HEK293T (cell line): ENCODE measurements at regions not wholly inside any gene's neighbourhood (a gene's known extent, or its start where the extent isn't known, plus 50 kb on each side); places are given as distances from the start of the nearest gene placed in this dataset.

Source experiments
- ARNT ChIP-seq: fragments of 450-650 bp; IDR thresholded peaks from 2 replicates; pipeline ENCODE4 v1.6.1; 2017; ENCODE audit warnings: mild to moderate bottlenecking
- BHLHE40 ChIP-seq: fragments of 450-650 bp; IDR thresholded peaks from 2 replicates; pipeline ENCODE4 v1.6.1; 2016; ENCODE audit warnings: mild to moderate bottlenecking, moderate library complexity, borderline replicate concordance
- CTBP1 ChIP-seq: fragments of 450-650 bp; IDR thresholded peaks from 2 replicates; pipeline ENCODE4 v1.6.1; 2016; ENCODE audit warnings: borderline replicate concordance
- ELF4 ChIP-seq: fragments of 450-650 bp; IDR thresholded peaks from 2 replicates; pipeline ENCODE4 v1.6.1; 2017; ENCODE audit warnings: antibody characterized with exemption
- FOXA1 ChIP-seq: fragments of 450-650 bp; IDR thresholded peaks from 2 replicates; pipeline ENCODE4 v1.6.1; 2016; ENCODE audit warnings: mild to moderate bottlenecking
- FOXK2 ChIP-seq: fragments of 450-650 bp; IDR thresholded peaks from 2 replicates; pipeline ENCODE4 v1.6.1; 2016; ENCODE audit warnings: mild to moderate bottlenecking
- FOXM1 ChIP-seq: fragments of 450-650 bp; IDR thresholded peaks from 2 replicates; pipeline ENCODE4 v1.6.1; 2017; ENCODE audit warnings: mild to moderate bottlenecking, borderline replicate concordance
- L3MBTL2 ChIP-seq: fragments of 450-650 bp; conservative IDR thresholded peaks from 2 replicates; pipeline ENCODE4 v1.6.1; 2016; ENCODE audit warnings: mild to moderate bottlenecking
- NFRKB ChIP-seq: fragments of 450-650 bp; IDR thresholded peaks from 2 replicates; pipeline ENCODE4 v1.6.1; 2016; ENCODE audit warnings: mild to moderate bottlenecking, moderate library complexity
- PKNOX1 ChIP-seq: fragments of 450-650 bp; IDR thresholded peaks from 2 replicates; pipeline ENCODE4 v1.6.1; 2016
- SP1 ChIP-seq: fragments of 450-650 bp; IDR thresholded peaks from 2 replicates; pipeline ENCODE4 v1.6.1; 2017
- SUZ12 ChIP-seq: fragments of 450-650 bp; IDR thresholded peaks from 2 replicates; pipeline ENCODE4 v1.6.1; 2016; ENCODE audit warnings: mild to moderate bottlenecking
- TARDBP ChIP-seq: fragments of 450-650 bp; IDR thresholded peaks from 2 replicates; pipeline ENCODE4 v1.6.1; 2016
- ZNF384 ChIP-seq: fragments of 450-650 bp; IDR thresholded peaks from 2 replicates; pipeline ENCODE4 v1.6.1; 2016

- TF ChIP-seq PKNOX1, result no peak
- no peak for TF ChIP-seq SP1
- no peak for TF ChIP-seq ARNT
- no peak for TF ChIP-seq FOXA1
- no peak for TF ChIP-seq FOXM1
- no peak for TF ChIP-seq TARDBP
- TF ChIP-seq FOXK2, result no peak
- no peak for TF ChIP-seq CTBP1
- TF ChIP-seq SUZ12, result no peak
- TF ChIP-seq L3MBTL2, result no peak
- no peak for TF ChIP-seq ZNF384
- TF ChIP-seq BHLHE40, result no peak
- no peak for TF ChIP-seq ELF4
- no peak for TF ChIP-seq NFRKB
Observed at GRCh38 chr11:104531894-104532293, 366.4 kb downstream of the CASP12 start.
